OCI-LY1 (cell line): ENCODE measurements at regions not wholly inside any gene's neighbourhood (a gene's known extent, or its start where the extent isn't known, plus 50 kb on each side); places are given as distances from the start of the nearest gene placed in this dataset.

Source experiments
- H2AFZ ChIP-seq: fragments of 200-600 bp; sonication (generic), shearing (Covaris generic); 2 replicates; pipeline ENCODE4 v1.6.0; 2014; ENCODE audit warnings: antibody characterized with exemption, mild to moderate bottlenecking, low read length
- H3F3A ChIP-seq: fragments of 200-600 bp; sonication (generic), shearing (Covaris generic); 2 replicates; pipeline ENCODE4 v1.6.0; 2014; ENCODE audit warnings: mild to moderate bottlenecking, antibody characterized with exemption, low read length, moderate library complexity; ENCODE audit not compliant: insufficient read depth
- H3K27ac ChIP-seq: fragments of 200-600 bp; sonication (generic); 2 replicates; pipeline ENCODE4 v1.5.1; 2014; ENCODE audit warnings: low read length, mixed run types, mild to moderate bottlenecking, low read depth; ENCODE audit not compliant: poor library complexity, severe bottlenecking
- H3K27me3 ChIP-seq: fragments of 200-600 bp; sonication (generic); 2 replicates; pipeline ENCODE4 v1.6.0; 2014; ENCODE audit warnings: antibody characterized with exemption, mild to moderate bottlenecking, low read length, moderate library complexity; ENCODE audit not compliant: insufficient read depth
- H3K36me3 ChIP-seq: fragments of 200-600 bp; sonication (generic); 2 replicates; pipeline ENCODE4 v1.6.1; 2014; ENCODE audit warnings: mild to moderate bottlenecking, antibody characterized with exemption, low read length, moderate library complexity, mixed read lengths; ENCODE audit not compliant: insufficient read depth
- H3K4me1 ChIP-seq: fragments of 200-600 bp; sonication (generic); 2 replicates; pipeline ENCODE4 v1.5.1; 2014; ENCODE audit warnings: mild to moderate bottlenecking, low read length, moderate library complexity; ENCODE audit not compliant: insufficient read depth, severe bottlenecking
- H3K4me2 ChIP-seq: fragments of 200-600 bp; sonication (generic), shearing (Covaris generic); 2 replicates; pipeline ENCODE4 v1.6.1; 2014; ENCODE audit warnings: low read length
- H3K4me3 ChIP-seq: fragments of 200-600 bp; sonication (generic); 2 replicates; pipeline ENCODE4 v1.5.1; 2014; ENCODE audit warnings: low read length, low read depth, mild to moderate bottlenecking, mixed read lengths; ENCODE audit not compliant: poor library complexity, severe bottlenecking
- H3K79me2 ChIP-seq: fragments of 200-600 bp; shearing (Covaris generic); 2 replicates; pipeline ENCODE4 v1.6.1; 2016; ENCODE audit warnings: mixed run types, low read length, mixed read lengths; ENCODE audit not compliant: insufficient read depth
- H3K9ac ChIP-seq: fragments of 200-600 bp; sonication (generic), shearing (Covaris generic); 2 replicates; pipeline ENCODE4 v1.6.1; 2014; ENCODE audit warnings: mild to moderate bottlenecking, low read length, mixed read lengths
- H3K9me2 ChIP-seq: fragments of 200-600 bp; sonication (generic), shearing (Covaris generic); 2 replicates; pipeline ENCODE4 v1.6.1; 2014; ENCODE audit warnings: low read depth, mild to moderate bottlenecking, low read length, mixed read lengths
- H3K9me3 ChIP-seq: fragments of 200-600 bp; shearing (Covaris generic); 2 replicates; pipeline ENCODE4 v1.6.1; 2014; ENCODE audit warnings: low read length, mixed read lengths
- H4K20me1 ChIP-seq: fragments of 200-600 bp; sonication (generic), shearing (Covaris generic); 2 replicates; pipeline ENCODE4 v1.6.0; 2016; ENCODE audit warnings: mild to moderate bottlenecking, low read length; ENCODE audit not compliant: insufficient read depth
- EZH2 ChIP-seq: fragments of 200-600 bp; sonication (generic), shearing (Covaris generic); IDR thresholded peaks from 2 replicates; pipeline ENCODE4 v1.8.0; 2017; ENCODE audit warnings: borderline replicate concordance, mixed run types, mild to moderate bottlenecking, antibody characterized with exemption, low read length, moderate library complexity, mixed read lengths
- TF ChIP-seq, protein P1 (sequence below): fragments of 200-600 bp; sonication (generic), shearing (Covaris generic); IDR thresholded peaks from 2 replicates; pipeline ENCODE4 v1.5.1; 2017; ENCODE audit warnings: mild to moderate bottlenecking, antibody characterized with exemption, low read length, moderate library complexity, mixed read lengths

DNA sequence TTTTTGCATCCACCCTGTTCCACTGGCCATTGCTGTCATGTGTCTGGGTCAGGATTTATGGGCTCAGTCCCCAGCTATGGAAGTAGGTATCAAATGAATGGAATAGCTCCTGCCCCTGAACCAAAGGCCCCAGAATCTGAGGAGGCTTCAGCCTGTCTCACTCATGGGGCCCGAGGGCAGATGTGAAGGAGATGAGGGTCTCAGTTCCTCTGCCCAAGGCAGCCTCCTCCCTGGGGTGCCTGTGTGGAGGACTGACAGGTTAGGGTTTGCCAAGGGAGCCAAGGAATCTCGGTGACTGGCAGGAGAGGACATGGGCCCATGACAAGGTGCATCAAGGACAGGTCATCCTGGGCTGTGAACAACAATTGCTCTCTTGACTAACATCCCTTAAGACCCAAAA is 70.4 kb downstream of the CPN2 start:
- Histone ChIP-seq H3K79me2 (no peaks in the 10 kb centered on the region), H3K27me3 (no peaks in the 10 kb centered on the region), H3K4me3 (no peak overlapping the region), H3K9me3 (no peaks in the 10 kb centered on the region), H3K9me2 (no peaks in the 10 kb centered on the region), H3K4me1 (no peaks in the 10 kb centered on the region), H3K27ac (no peak overlapping the region), H3K9ac (no peak overlapping the region), H3F3A (no peaks in the 10 kb centered on the region), H3K4me2 (no peak overlapping the region), H2AFZ (no peak overlapping the region), H4K20me1 (no peaks in the 10 kb centered on the region), H3K36me3 (no peaks in the 10 kb centered on the region)
- TF ChIP-seq, protein P1, sequence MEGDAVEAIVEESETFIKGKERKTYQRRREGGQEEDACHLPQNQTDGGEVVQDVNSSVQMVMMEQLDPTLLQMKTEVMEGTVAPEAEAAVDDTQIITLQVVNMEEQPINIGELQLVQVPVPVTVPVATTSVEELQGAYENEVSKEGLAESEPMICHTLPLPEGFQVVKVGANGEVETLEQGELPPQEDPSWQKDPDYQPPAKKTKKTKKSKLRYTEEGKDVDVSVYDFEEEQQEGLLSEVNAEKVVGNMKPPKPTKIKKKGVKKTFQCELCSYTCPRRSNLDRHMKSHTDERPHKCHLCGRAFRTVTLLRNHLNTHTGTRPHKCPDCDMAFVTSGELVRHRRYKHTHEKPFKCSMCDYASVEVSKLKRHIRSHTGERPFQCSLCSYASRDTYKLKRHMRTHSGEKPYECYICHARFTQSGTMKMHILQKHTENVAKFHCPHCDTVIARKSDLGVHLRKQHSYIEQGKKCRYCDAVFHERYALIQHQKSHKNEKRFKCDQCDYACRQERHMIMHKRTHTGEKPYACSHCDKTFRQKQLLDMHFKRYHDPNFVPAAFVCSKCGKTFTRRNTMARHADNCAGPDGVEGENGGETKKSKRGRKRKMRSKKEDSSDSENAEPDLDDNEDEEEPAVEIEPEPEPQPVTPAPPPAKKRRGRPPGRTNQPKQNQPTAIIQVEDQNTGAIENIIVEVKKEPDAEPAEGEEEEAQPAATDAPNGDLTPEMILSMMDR: no peak
- no peak for TF ChIP-seq EZH2

DNA sequence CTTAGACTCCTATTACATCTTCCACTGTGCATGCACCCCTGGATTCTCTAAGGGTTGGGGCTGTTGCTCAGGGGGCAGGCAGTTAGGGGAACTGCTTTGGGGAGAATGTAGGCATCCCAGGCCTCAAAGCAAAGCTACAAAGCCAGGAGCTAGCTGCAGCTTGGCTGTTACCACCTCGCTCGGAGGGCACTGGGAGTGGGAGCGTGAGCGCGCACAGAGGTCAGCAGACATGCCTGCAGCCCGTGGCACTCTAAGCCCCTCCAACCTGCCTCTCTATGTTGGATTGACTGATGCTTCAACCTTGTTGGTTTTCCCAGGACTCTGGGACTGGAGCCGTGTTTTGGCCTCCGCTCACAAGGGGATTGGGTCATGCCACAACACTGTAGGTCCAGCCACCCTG is 69.8 kb downstream of the CPN2 start:
- TF ChIP-seq EZH2: no peak
- TF ChIP-seq, protein P1: no peak
- no peaks in the 10 kb centered on the region for H3K9me2 ChIP-seq
- no peak overlapping the region for H3K9ac ChIP-seq
- H3K4me3 ChIP-seq: no peak overlapping the region
- no peaks in the 10 kb centered on the region for H3K79me2 ChIP-seq
- no peaks in the 10 kb centered on the region for H4K20me1 ChIP-seq
- H3K9me3 ChIP-seq: no peaks in the 10 kb centered on the region
- no peak overlapping the region for H3K27ac ChIP-seq
- H3K4me1 ChIP-seq: no peaks in the 10 kb centered on the region
- no peak overlapping the region for H2AFZ ChIP-seq
- H3K4me2 ChIP-seq: no peak overlapping the region
- H3K27me3 ChIP-seq: no peaks in the 10 kb centered on the region
- H3F3A ChIP-seq: no peaks in the 10 kb centered on the region
- no peaks in the 10 kb centered on the region for H3K36me3 ChIP-seq

DNA sequence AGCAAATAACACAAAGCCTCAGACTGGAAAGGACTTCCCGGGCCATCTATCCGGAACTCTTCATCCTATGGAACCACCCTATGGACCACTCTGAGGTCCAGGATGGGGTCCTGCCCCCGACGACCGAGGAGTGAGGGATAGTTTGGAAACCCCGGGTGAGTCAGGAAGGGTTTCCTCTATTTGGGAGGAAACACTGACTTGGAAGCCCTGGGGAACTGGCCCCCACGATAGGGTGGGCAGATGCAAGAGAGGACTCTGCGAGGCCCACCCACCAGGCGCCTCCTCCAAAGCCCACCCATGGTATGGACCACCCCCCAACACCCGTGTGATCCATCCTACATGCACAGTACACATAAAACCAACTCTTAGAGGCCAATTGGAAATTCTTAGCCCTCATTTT is 69.4 kb downstream of the CPN2 start:
- Histone ChIP-seq H3K4me2 (no peak overlapping the region), H3K9ac (no peak overlapping the region), H3K27me3 (no peaks in the 10 kb centered on the region), H3K79me2 (no peaks in the 10 kb centered on the region), H3K27ac (no peak overlapping the region), H3F3A (no peaks in the 10 kb centered on the region), H3K4me1 (no peaks in the 10 kb centered on the region), H3K9me2 (no peaks in the 10 kb centered on the region), H4K20me1 (no peaks in the 10 kb centered on the region), H3K36me3 (no peaks in the 10 kb centered on the region), H3K4me3 (no peak overlapping the region), H2AFZ (no peak overlapping the region), H3K9me3 (no peaks in the 10 kb centered on the region)
- no peak for TF ChIP-seq EZH2
- TF ChIP-seq, protein P1: no peak
